GM18519 (cell line): ENCODE measurements at regions not wholly inside any gene's neighbourhood (a gene's known extent, or its start where the extent isn't known, plus 50 kb on each side); places are given as distances from the start of the nearest gene placed in this dataset.

Source experiments
- ATAC-seq: cut with Tn5 transposase; IDR thresholded peaks from one replicate; pipeline ENCODE4 v1.9.1; 2021; ENCODE audit warnings: mild to moderate bottlenecking, moderate library complexity; ENCODE audit not compliant: unreplicated experiment, low FRiP score

DNA sequence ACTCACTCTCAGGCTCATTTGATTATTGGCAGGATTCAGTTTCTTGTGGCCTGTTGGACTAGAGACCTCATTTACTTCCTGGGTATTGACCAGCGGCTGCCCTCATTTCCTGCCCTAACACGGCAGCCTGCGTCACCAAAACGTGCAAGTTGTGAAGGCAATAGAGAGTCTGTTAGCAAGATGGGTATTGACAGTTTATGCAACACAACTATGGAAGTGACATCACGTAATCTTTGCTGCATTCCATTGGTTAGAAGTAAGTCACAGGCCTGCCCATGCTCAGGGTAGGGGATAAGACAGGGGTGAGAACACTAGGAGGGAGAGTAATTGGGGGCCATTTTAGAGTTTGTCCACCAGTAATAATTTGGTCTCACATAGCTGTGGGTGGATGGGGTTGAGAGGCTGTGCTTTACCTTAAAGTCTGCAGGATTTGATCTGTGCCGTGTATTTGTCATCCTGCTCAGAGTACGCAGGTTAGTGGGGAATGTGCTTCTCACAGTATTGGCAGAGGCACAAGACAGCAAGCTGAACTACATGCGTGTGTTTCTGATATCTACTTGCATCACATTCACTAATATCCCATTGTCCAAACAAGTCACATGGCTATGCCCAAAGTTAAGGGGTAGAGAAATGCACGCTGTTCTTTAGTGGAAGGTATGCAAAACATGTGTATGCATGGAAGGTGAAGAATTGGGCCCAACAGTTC is 83.3 kb downstream of the EDEM1 start:
- no peak for ATAC-seq

DNA sequence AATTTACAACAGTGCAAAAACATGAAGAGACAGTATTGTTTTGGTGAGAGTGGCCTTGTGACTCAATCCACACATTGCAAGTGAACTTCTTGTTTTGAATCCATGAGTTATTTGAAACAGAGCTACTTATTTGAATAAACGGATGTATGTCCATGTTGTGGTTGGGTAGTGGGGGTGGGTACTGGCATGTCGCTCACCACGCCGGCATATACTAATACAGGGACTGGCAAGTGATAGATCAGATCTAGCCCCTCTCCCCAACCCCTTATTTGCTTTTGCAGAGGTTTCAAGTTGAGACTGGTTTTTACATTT is 83.8 kb downstream of the EDEM1 start:
- ATAC-seq: no peak

DNA sequence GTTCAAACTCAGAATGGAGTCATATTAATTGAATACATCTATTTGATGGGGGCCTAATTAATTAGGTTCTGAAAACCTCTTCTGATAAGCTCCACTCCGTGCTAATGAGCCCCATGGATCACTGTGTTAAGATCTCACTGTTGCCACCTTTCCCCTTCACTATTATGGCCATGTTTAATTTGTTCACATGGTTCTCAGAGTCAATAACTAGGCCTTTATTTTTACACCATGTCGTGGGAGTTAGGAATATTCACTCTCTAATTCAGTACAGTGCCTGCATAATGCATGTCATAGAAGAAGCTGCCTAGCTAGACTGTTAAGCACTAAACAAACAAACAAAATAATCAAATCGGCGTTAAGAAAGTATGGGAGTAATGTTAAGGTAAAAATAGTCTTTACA is 84.9 kb downstream of the EDEM1 start:
- ATAC-seq: no peak

DNA sequence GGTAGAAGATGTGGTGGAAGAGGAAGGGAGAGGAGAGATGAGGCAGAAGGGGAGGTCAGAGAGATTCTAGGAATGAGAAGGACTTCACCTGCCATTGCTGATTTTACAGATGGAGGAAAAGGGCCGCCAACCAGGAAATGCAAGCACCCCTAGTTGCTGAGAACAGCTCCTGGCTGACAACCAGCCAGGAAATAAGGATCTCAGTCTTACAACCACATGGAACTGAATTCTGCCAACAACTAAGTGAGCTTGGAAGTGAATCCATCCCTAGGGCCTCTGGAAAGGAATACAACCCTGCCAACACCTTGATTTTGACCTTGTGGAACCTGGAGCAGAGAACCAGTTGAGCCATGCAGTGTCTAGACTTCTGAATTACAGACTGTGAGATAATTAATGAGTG is 86.6 kb downstream of the EDEM1 start:
- ATAC-seq: no peak

DNA sequence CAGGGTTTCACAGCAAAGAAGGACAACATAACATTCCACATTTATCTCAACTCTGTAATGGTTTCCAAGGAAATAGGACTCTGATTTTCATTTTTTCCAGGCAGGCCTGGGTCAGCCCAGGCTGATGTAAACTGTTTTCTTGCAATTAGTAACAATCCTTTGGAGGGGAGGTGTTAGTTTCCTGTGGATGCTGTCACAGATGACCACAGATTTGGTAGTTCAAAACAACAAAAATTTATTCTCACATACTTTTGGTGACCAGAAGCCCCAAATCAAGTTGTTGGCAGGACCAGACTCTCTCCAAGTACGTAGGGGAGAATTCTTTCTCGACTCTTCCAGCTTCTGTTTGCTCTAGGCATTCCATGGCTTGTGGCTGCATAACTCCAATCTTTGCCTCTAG is 88.0 kb downstream of the EDEM1 start:
- ATAC-seq: no peak

DNA sequence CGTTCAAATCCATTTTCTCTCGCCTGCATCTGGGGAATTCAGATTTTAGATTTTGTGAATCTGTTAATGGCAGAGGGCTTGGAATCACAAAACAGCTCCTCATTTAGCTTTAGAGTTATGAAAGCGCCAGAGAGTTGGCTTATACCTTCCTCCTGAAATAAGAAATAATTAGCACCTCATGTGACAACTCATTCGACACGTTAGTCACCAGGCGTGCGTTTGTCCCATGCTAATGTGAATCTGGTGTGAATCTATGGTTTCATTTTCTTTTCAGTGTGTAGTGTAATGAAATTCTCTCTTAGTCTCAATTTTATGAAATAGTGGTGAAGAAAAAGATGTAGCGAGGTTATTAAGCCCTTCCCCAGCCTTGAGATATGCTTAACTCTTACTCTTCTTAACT is 89.4 kb downstream of the EDEM1 start:
- ATAC-seq: no peak

DNA sequence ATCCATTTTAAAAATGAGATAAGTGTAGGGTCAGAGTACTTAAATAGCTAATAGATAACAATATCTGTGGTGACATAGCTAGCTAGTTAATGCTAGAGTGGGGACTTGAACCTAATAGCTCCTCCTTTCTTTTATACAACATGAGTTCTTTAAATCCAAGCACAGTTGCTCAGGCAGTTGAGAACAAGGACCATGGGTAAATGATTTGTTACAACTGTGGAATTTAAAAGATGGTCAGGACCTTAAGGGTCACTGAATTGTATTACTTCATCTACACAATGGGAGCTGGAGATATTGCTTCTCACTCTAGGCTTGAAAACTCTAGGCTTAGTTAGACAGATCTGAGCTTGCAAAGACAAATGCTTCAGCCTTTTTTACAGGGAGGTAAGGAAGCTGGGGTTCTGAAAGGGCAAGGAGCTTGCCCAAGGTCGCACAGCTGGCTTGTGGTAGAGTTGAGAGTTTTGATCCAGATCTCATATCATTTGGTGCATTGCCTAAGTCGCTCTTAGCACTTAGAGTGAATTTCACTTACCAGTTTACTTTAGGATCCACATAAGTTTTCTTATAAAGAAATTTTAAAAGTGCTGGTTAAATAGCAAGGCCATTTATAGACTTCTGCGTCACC is 90.2 kb downstream of the EDEM1 start:
- ATAC-seq: no peak

DNA sequence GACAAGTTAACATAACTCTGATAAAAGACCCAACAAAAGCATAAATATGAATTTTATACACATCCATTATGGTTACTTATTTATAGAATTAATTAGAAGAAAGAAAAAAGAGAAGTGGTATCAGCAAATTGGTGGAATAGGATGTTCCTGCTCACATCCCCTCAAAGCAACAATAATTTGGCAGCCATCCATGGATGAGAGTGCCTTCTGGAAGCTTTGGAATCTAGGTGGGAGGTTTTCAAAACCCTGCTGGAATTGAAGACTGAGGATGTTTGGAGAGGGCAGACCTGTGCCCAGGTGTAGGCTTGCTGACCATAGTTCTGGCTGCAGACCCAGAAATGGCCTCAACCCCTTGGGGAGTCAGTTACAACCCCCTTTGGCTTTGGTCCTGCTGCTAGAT is 91.2 kb downstream of the EDEM1 start:
- no peak for ATAC-seq

DNA sequence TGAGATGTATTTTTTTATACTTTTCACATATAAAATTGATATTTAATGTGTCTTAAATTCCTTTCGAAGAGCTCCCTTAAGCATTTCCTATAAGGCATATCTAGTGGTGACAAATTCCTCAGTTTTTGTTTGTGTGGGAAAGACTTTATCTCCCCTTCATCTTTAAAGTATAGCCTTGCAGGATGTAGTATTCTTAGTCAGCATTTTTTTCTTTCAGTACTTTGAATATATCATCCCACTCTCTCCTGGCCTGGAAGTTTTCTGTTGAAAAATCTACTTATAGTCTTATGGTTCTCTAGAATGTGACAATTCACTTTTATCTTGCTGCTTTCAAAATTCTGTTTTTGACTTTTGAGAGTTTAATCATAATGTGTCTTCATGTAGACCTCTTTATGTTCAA is 95.2 kb downstream of the EDEM1 start:
- no peak for ATAC-seq

DNA sequence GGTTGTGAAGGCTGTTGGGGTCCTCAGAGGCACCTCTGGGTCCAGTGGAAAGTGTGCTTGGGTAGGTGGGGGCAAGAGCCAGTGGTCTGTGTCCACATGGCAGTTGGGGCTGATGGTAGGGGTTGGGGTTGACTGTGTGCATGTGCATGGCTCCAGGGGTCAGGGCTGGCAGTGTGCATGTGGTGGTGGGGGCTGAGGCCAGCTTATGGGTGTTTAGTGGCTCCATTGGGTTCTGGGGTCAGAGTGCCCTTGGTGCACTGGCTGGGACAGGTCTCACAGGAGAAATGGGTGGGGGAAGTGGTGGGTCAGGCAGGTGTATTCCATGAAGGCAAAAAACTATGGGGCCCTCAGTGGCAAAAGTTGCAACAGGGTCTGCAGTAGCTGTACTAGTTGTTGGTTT is 97.9 kb downstream of the EDEM1 start:
- ATAC-seq: no peak

DNA sequence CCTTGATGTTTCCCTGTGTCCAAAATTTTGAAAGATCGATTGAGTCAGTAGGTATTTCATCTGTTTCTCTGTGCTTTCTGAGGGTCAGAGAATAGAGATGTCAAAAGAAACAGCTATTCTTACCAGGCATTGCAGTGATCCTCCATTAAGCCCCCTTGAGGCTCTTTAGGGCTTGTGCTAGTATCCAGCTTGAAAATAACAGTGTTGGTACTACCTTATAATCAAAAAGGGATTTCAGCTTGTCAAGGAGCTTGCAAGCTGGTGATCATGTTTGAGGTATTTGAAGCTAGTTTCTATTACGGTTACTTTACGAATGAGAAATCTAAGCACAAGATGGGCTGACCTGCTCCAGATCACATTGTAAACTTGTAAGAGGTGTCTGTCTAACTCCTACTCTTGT is 103.4 kb downstream of the EDEM1 start:
- ATAC-seq: no peak

DNA sequence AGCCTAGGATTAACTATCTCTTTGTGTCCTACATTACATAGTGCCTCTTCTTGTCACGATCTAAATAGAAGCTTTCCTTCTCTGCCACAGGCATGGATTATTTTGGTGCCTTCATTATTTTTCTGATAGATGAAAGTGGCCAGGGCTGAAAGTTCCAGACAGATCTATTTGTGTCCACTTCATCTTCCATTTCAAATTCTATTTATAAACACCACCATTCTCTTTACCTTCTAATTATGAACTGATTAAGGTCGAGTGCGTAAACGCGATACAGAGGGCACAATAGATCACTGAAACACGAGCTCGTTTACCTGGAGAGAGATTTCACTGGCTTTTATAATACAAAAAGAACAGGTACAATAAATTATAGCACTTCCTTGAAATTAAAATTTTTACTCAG is 105.0 kb downstream of the EDEM1 start:
- no peak for ATAC-seq

DNA sequence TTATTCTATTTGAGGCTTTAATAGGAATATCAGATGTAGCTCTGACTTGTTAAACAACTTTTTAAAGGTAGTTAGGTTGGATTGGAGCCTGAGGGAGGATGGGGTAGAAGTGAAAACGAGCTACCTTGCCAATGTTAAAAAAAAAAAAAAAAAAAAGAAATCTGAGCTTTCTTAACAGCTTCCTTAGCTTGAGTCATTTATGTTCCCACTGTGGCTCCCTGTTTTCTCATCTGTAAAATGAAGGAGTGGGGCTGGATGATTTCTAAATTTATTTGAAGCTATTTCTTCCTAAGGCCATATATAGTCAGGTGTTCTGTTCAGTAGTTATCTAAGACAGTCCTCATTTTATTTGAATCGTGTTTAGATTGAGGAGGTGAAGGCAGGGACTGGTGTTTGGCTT is 105.7 kb downstream of the EDEM1 start:
- ATAC-seq: no peak

DNA sequence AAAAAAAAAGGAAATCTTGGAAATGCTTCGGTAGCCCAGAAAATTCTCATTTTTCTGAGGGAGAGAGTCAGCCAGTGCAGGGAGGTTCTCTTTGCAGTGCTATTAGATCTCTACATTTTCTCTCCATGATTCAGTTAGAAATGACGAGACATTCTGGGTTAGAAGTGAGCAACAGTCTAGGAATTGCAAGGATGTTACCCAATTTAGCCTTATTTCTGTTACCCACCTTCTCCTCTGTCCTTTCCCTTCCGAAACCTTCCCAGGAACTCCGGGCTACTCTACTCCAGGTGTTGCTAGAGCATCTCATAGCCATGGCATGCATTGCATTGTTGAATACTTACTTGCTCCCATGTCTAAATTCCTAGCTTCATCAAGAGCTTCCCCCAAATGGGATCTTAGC is 106.8 kb downstream of the EDEM1 start:
- no peak for ATAC-seq

DNA sequence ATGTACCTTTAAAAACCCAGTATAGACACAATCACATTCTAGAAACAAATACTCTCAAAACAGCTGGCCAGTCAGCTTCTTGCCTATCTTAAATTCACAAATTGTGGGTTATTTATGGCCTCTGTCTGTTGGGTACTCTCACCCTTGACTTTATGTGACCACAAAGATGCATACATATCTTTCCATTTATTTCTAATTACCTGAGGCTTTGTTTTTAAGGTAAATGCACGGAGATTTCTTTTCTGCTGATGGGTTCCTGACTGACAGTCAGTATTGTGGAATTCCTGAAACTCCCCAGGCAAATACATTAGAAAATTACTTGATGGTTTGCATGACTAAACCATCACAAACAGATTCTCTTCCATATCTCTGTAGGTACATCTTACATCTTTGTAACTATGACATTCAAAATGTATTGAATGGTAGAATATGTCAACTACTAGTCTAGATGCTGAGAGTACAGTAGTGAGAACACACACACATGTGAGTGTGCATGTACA is 107.7 kb downstream of the EDEM1 start:
- no peak for ATAC-seq

DNA sequence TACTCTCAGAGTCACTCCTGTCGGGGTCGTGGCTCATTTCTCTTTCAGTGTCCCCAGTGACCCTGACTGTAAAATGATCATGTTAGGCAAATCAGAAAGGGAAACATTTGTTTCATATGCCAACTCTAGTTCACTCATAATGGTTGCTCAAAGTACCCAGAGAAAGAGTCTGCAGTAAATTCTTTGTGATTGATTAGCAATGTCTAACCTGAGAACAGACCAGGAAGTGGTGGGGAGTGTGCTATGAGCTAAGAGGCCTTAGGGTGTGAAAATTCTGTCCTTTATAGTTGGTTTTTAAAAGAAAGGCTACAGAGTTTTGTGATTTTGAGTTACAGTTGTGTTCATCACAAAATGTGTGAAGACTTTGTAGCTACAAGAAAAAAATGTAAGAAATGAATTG is 108.9 kb downstream of the EDEM1 start:
- no peak for ATAC-seq

DNA sequence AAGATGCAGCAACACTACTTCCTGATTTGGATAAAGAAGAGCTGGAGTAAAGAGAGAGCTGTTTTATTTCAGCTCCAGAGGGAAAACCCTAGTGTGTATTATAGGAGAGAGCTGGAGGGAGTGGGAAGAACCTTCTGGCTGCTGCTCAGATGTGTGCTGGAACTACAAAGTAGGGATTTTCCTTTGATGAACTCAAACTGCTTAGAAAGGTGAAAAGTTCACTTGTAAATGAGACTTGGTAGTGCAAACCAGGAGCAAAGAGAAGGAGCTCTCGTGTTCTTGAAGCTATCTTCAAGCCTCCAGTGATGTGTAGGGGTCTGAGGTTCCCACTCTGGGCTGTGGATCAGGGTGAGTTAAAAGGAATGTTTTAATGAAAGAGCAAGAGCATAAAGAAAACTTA is 110.4 kb downstream of the EDEM1 start:
- no peak for ATAC-seq

DNA sequence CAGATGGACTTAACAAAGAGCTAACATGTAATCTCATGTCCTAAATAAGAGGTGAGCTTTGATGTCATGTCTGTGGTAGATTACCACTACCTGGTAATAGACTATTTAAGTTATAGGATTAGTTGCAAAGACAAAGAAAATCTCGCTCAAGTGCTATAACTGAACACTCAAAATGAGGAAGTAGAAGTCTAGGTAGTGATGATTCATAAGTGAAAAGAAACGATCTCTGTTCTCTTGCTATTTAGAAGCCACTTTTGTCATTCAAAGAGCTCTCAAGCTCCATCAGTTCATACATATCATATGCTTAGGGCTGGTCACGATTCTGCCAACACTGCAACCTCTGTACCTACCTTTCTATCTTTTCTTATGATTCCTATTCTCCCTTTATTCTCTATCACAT is 110.9 kb downstream of the EDEM1 start:
- peak; percentile 99 for ATAC-seq

DNA sequence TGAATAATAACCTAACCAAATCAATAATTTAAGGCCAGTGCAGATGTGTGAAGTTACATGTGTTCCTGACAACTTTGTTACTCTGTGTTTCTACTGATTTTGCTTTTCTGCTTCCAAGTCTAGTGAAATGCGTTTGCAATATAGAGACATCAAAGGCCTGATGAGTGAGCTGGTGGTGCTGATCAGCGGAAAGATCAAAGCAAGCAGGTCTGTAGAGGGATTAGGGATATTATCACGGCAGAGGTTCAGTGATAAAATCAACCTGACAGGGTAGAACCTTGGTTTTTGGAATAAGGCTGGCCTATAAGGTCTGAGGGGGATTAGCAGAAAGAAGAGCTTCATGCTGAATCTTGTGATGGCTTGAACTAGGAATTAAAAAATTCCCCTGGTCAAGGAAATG is 111.7 kb downstream of the EDEM1 start:
- no peak for ATAC-seq

DNA sequence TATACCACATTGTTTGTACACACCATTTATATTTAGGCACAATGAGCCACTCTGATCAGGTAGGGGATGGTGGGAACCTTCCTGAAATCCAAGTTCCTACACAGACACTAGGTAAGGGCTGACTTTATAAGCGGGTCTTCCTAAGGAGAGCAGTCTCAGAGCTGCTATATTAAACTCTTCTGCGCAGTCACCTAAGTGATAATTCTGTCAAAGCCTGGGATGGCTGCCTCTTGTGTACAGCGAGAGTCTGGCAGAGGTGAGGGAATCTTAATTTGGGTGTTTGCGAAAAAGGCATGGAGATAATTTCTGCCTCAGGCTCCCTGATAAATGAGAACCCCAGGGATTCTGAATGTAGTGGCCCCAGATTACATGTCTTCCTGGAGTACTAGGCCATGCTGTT is 113.1 kb downstream of the EDEM1 start:
- ATAC-seq: no peak

DNA sequence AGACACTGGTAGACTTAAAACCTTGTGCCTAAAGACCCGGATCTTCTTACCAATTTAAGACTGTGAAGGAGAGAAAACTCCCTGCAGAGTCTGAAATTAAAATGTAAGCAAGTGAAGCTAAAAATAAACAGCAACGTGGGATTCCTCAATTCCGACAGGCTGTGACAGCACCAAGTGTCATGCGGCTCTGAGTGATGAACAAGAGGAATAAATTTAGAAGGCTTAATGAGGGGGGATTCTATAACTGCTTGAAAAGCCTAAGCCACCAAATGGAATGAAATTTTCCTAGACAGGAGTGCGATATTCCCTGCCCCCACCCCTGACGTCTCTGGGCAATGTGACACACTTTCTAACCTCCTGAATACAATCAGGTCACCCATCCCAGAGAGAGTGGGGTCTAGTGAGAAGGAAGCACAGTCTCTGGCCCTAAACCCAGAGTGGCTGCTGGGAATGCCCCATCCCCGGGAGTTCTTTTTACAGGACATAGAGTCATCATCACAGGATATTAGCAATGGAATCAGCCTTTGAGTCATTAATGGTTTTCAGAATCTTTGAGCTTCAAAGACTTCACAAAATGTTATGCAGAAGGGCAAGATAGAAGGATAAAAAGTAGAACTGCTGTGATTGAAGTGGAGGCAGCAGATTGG is 114.3 kb downstream of the EDEM1 start:
- ATAC-seq: no peak

DNA sequence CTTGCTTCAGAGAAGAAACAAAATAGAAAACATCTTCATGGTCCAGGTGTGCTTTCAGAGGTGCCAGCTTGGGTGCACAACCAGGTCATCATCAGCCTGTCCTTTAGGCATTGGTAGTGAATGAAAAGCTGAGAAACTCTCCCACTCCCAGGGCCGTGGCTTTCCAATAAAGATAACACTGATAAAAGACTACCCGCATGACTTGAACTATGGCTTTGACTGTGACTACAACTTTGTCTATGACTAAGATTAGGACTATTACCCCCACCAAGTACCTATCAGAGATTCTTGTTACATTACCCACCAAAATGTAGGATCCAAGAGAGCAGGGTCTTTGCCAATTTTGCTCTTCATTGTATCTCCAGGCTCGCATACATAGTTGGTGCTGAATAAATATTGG is 115.2 kb downstream of the EDEM1 start:
- no peak for ATAC-seq
